Astrocyte (in vitro differentiated cells and primary cell): ENCODE measurements at regions not wholly inside any gene's neighbourhood (a gene's known extent, or its start where the extent isn't known, plus 50 kb on each side); places are given as distances from the start of the nearest gene placed in this dataset.

Experiments used
- DNase-seq: peaks from one replicate; pipeline ENCODE4 v3.0.0-alpha.2; 2010; ENCODE audit warnings: low read depth
- FAIRE-seq: peaks from 2 replicates; lab custom pipeline; 2011; peaks lifted over from hg19 to GRCh38; lab: Jason Lieb, UNC
- H2AFZ ChIP-seq: 2 replicates; pipeline ENCODE4 v1.6.0; 2012; ENCODE audit warnings: low read depth, low read length, inconsistent platforms
- H3K27ac ChIP-seq: 2 replicates; pipeline ENCODE4 v1.5.1; 2011; ENCODE audit warnings: low read depth, low read length, inconsistent platforms
- H3K27me3 ChIP-seq: 2 replicates; pipeline ENCODE4 v1.6.0; 2011; ENCODE audit warnings: low read length, inconsistent platforms; ENCODE audit not compliant: insufficient read depth
- H3K36me3 ChIP-seq: 2 replicates; pipeline ENCODE4 v1.5.1; 2011; ENCODE audit warnings: low read length, inconsistent platforms; ENCODE audit not compliant: insufficient read depth
- H3K4me1 ChIP-seq: 2 replicates; pipeline ENCODE4 v1.5.1; 2011; ENCODE audit warnings: low read length, inconsistent platforms; ENCODE audit not compliant: insufficient read depth
- H3K4me2 ChIP-seq: 2 replicates; pipeline ENCODE4 v1.6.0; 2012; ENCODE audit warnings: low read length, inconsistent platforms
- H3K4me3 ChIP-seq: 2 replicates; pipeline ENCODE4 v1.5.1; 2011; ENCODE audit warnings: low read depth, mild to moderate bottlenecking, low read length, inconsistent platforms; ENCODE audit not compliant: insufficient read depth
- H3K79me2 ChIP-seq: 2 replicates; pipeline ENCODE4 v1.6.0; 2012; ENCODE audit warnings: mild to moderate bottlenecking, low read length, inconsistent platforms; ENCODE audit not compliant: insufficient read depth
- H3K9ac ChIP-seq: 2 replicates; pipeline ENCODE4 v1.6.0; 2012; ENCODE audit warnings: mild to moderate bottlenecking, low read length, inconsistent platforms
- H3K9me3 ChIP-seq: 2 replicates; pipeline ENCODE4 v1.5.1; 2012; ENCODE audit warnings: low read depth, mild to moderate bottlenecking, low read length, inconsistent platforms; ENCODE audit not compliant: insufficient read depth
- H4K20me1 ChIP-seq: 2 replicates; pipeline ENCODE4 v1.6.0; 2012; ENCODE audit warnings: low read length, inconsistent platforms; ENCODE audit not compliant: insufficient read depth
- H3K27ac Mint-ChIP-seq: one replicate; pipeline ENCODE4 v1.8.0; 2021; ENCODE audit warnings: mild to moderate bottlenecking, mixed read lengths; ENCODE audit not compliant: unreplicated experiment
- H3K27me3 Mint-ChIP-seq: one replicate; pipeline ENCODE4 v1.8.0; 2021; ENCODE audit warnings: low read depth, mixed read lengths; ENCODE audit not compliant: unreplicated experiment
- H3K36me3 Mint-ChIP-seq: one replicate; pipeline ENCODE4 v1.8.0; 2021; ENCODE audit warnings: low read depth, mixed read lengths; ENCODE audit not compliant: unreplicated experiment
- H3K4me1 Mint-ChIP-seq: one replicate; pipeline ENCODE4 v1.8.0; 2021; ENCODE audit warnings: low read depth, mixed read lengths; ENCODE audit not compliant: unreplicated experiment
- H3K4me3 Mint-ChIP-seq: one replicate; pipeline ENCODE4 v1.8.0; 2021; ENCODE audit warnings: mild to moderate bottlenecking, moderate library complexity, mixed read lengths; ENCODE audit not compliant: unreplicated experiment
- H3K9me3 Mint-ChIP-seq: one replicate; pipeline ENCODE4 v1.8.0; 2021; ENCODE audit warnings: mild to moderate bottlenecking, mixed read lengths; ENCODE audit not compliant: unreplicated experiment
- EZH2 ChIP-seq: IDR thresholded peaks from 2 replicates; pipeline ENCODE4 v1.6.1; 2012; ENCODE audit warnings: mild to moderate bottlenecking, low read length, inconsistent platforms; ENCODE audit not compliant: insufficient read depth
- TF ChIP-seq, protein P1 (sequence below): IDR thresholded peaks from 2 replicates; pipeline ENCODE4 v1.5.1; 2011; ENCODE audit warnings: low read depth, mild to moderate bottlenecking, inconsistent platforms, low read length, moderate library complexity; ENCODE audit not compliant: insufficient read depth

DNA sequence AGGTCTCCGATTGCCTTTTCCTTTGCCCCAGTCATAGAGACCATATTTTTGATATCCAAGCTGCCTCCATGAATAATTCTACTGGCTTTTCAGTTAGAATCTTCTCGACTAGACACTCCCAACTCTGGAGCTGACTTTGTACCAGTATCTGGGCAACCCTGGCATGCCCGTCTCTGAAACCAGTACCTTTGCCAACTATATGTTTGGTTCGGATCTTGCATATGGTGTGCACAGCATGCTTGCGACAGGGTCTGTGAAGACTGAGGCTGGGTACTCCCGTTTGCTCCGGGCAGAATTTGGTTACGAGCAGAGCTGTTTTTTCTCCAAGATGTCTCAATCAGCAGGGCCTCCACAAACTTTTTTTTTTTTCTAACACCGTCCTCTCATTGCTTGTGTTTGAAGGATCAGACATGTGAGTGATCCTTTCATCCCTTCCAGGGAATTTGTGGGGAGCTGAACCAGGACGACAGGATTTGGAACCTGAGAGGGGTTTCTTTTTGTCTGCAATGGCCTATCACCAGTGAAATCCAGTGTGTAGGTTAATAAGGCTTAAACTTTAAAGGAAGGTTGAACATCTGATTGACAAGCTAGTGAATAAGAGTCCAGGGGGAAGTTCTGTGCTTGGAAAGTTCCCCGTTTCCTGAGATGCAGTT, 322.3 kb downstream of the MYCN start:
- no peak overlapping the region for H3K4me3 ChIP-seq
- Mint-ChIP-seq H3K4me3 (no peak overlapping the region), H3K27me3 (no peaks in the 10 kb centered on the region), H3K4me1 (no peaks in the 10 kb centered on the region), H3K27ac (no peak overlapping the region), H3K36me3 (no peaks in the 10 kb centered on the region), H3K9me3 (peaks cover 2% of the 10 kb centered on the region)
- H3K27ac ChIP-seq, result no peak overlapping the region
- H3K36me3 ChIP-seq, result no peaks in the 10 kb centered on the region
- no peaks in the 10 kb centered on the region for H4K20me1 ChIP-seq
- no peak for FAIRE-seq
- no peak overlapping the region for H2AFZ ChIP-seq
- H3K9ac ChIP-seq, result no peak overlapping the region
- no peak for DNase-seq
- no peaks in the 10 kb centered on the region for H3K79me2 ChIP-seq
- no peaks in the 10 kb centered on the region for H3K4me1 ChIP-seq
- peaks cover 9% of the 10 kb centered on the region for H3K9me3 ChIP-seq
- no peak overlapping the region for H3K4me2 ChIP-seq
- no peaks in the 10 kb centered on the region for H3K27me3 ChIP-seq
- TF ChIP-seq, protein P1, sequence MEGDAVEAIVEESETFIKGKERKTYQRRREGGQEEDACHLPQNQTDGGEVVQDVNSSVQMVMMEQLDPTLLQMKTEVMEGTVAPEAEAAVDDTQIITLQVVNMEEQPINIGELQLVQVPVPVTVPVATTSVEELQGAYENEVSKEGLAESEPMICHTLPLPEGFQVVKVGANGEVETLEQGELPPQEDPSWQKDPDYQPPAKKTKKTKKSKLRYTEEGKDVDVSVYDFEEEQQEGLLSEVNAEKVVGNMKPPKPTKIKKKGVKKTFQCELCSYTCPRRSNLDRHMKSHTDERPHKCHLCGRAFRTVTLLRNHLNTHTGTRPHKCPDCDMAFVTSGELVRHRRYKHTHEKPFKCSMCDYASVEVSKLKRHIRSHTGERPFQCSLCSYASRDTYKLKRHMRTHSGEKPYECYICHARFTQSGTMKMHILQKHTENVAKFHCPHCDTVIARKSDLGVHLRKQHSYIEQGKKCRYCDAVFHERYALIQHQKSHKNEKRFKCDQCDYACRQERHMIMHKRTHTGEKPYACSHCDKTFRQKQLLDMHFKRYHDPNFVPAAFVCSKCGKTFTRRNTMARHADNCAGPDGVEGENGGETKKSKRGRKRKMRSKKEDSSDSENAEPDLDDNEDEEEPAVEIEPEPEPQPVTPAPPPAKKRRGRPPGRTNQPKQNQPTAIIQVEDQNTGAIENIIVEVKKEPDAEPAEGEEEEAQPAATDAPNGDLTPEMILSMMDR, result no peak
- no peak for TF ChIP-seq EZH2

DNA sequence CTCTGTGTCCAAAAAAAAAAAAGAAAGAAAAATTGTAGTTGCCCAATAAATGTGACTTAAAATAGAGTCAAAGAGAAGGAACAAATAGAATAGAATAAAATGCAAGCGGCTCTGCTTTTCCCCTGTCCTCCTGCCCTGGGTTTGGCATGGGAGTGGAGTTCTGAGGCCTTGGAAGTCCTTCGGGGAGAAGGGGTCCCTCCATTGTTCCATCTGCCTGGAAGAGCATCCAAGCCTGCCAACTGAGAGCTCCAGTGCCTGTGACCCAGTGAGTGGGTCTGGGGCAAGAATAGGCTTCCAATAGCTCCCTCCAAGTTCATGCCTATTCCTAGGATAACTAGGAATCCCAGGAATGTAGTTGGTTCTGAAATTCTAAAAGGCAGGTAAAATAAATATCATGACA, 321.4 kb downstream of the MYCN start:
- no peaks in the 10 kb centered on the region for H4K20me1 ChIP-seq
- no peak overlapping the region for H3K4me2 ChIP-seq
- Mint-ChIP-seq H3K27ac (no peak overlapping the region), H3K4me3 (no peak overlapping the region), H3K9me3 (no peaks in the 10 kb centered on the region), H3K4me1 (no peaks in the 10 kb centered on the region), H3K36me3 (no peaks in the 10 kb centered on the region), H3K27me3 (no peaks in the 10 kb centered on the region)
- FAIRE-seq, result no peak
- DNase-seq, result no peak
- H3K9ac ChIP-seq, result no peak overlapping the region
- H3K4me1 ChIP-seq, result no peaks in the 10 kb centered on the region
- no peaks in the 10 kb centered on the region for H3K27me3 ChIP-seq
- peaks cover 9% of the 10 kb centered on the region for H3K9me3 ChIP-seq
- no peak overlapping the region for H2AFZ ChIP-seq
- TF ChIP-seq, protein P1, result no peak
- no peak for TF ChIP-seq EZH2
- no peaks in the 10 kb centered on the region for H3K36me3 ChIP-seq
- H3K79me2 ChIP-seq, result no peaks in the 10 kb centered on the region
- no peak overlapping the region for H3K27ac ChIP-seq
- H3K4me3 ChIP-seq, result no peak overlapping the region

DNA sequence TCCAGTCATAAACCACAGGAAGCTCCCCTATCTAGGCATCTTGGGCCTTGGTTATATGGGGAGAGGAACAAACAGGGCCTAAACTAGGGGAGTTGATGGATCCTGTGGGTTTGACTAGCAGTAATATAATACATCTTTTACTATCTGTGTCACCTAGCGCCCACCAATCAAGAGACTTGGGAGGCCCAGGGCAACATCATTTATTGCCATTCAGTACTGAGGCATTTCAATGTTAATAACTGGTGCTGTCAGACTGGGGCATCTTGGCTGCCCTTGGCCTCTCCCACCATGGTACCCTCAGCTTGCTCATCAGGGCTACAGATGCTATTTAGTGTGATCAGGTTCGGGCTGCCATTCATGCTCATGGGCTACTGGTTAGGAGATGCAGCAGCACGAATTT, 320.7 kb downstream of the MYCN start:
- no peak overlapping the region for H3K27ac Mint-ChIP-seq
- Histone ChIP-seq H4K20me1 (no peaks in the 10 kb centered on the region), H3K9ac (no peak overlapping the region), H3K79me2 (no peaks in the 10 kb centered on the region), H3K27me3 (no peaks in the 10 kb centered on the region), H3K4me1 (no peaks in the 10 kb centered on the region), H3K36me3 (no peaks in the 10 kb centered on the region), H3K9me3 (peaks cover 9% of the 10 kb centered on the region), H3K4me3 (no peak overlapping the region), H3K27ac (no peak overlapping the region), H3K4me2 (no peak overlapping the region), H2AFZ (no peak overlapping the region)
- no peak overlapping the region for H3K4me3 Mint-ChIP-seq
- H3K4me1 Mint-ChIP-seq, result no peaks in the 10 kb centered on the region
- FAIRE-seq, result no peak
- H3K36me3 Mint-ChIP-seq, result no peaks in the 10 kb centered on the region
- H3K27me3 Mint-ChIP-seq, result no peaks in the 10 kb centered on the region
- TF ChIP-seq, protein P1, result no peak
- no peak for TF ChIP-seq EZH2
- DNase-seq, result no peak
- H3K9me3 Mint-ChIP-seq, result no peaks in the 10 kb centered on the region
